AG04450 (cell line): ENCODE measurements at regions not wholly inside any gene's neighbourhood (a gene's known extent, or its start where the extent isn't known, plus 50 kb on each side); places are given as distances from the start of the nearest gene placed in this dataset.

Experiments used
- CTCF ChIA-PET: fragments of 300-600, 350-600 bp; formaldehyde crosslinking; extraction: SDS; loops from one replicate; lab custom pipeline; 2022; ENCODE audit warnings: antibody characterized with exemption, inconsistent platforms; lab: Charles Lee
- POLR2A ChIA-PET: fragments of 350-600 bp; formaldehyde crosslinking; extraction: SDS; loops from one replicate; lab custom pipeline; 2021; ENCODE audit warnings: antibody characterized with exemption, inconsistent platforms; lab: Yijun Ruan, JAX
- DNase-seq: peaks from one replicate; pipeline ENCODE4 v3.0.0-alpha.2; 2011; ENCODE audit warnings: low read depth, low spot score
- H3K27ac ChIP-seq: one replicate; pipeline ENCODE4 v1.5.1; 2012; ENCODE audit warnings: low read depth, low read length, control low read depth
- H3K27me3 ChIP-seq: one replicate; pipeline ENCODE4 v1.6.0; 2012; ENCODE audit warnings: low read length; ENCODE audit not compliant: control insufficient read depth, insufficient read depth
- H3K4me3 ChIP-seq: 2 replicates; pipeline ENCODE4 v1.5.1; 2011; ENCODE audit warnings: mild to moderate bottlenecking, low read depth, low read length, control low read depth
- H3K9me3 ChIP-seq: 2 replicates; pipeline ENCODE4 v1.5.1; 2012; ENCODE audit warnings: low read length; ENCODE audit not compliant: control insufficient read depth, insufficient read depth
- CTCF ChIP-seq: IDR thresholded peaks from 2 replicates; pipeline ENCODE4 v1.5.1; 2011; ENCODE audit warnings: low read depth, low read length, control low read depth, inconsistent platforms

- TF ChIP-seq CTCF = no peak
- ChIA-PET POLR2A (no interaction called here), CTCF (no interaction called here)
These were observed 239.9 kb downstream of the GASK1B start for GRCh38 chr4:157932936-157933335.

GRCh38 chr4:157929486-157929885 is 243.3 kb downstream of the GASK1B start:
- Histone ChIP-seq H3K27ac (no peak overlapping the region), H3K9me3 (no peaks in the 10 kb centered on the region)
- POLR2A ChIA-PET = no interaction called here

More at GRCh38 chr4:157932936-157933335, 239.9 kb downstream of the GASK1B start:
- Histone ChIP-seq H3K27ac (no peak overlapping the region), H3K9me3 (no peaks in the 10 kb centered on the region), H3K4me3 (no peak overlapping the region), H3K27me3 (no peaks in the 10 kb centered on the region)
- DNase-seq = no peak

GRCh38 chr4:157918036-157918832 is 254.6 kb downstream of the GASK1B start:
- Histone ChIP-seq H3K27me3 (no peaks in the 10 kb centered on the region), H3K27ac (no peak overlapping the region), H3K4me3 (no peak overlapping the region), H3K9me3 (no peaks in the 10 kb centered on the region)
- POLR2A ChIA-PET = no interaction called here
- DNase-seq = no peak
- CTCF ChIA-PET = no interaction called here
- no peak for TF ChIP-seq CTCF

More at GRCh38 chr4:157929486-157929885, 243.3 kb downstream of the GASK1B start:
- H3K4me3 ChIP-seq = no peak overlapping the region
- CTCF ChIA-PET = no interaction called here
- no peak for TF ChIP-seq CTCF
- H3K27me3 ChIP-seq = no peaks in the 10 kb centered on the region
- DNase-seq = no peak

GRCh38 chr4:157912212-157912611 is 260.6 kb downstream of the GASK1B start:
- POLR2A ChIA-PET = no interaction called here
- no peaks in the 10 kb centered on the region for H3K27me3 ChIP-seq
- TF ChIP-seq CTCF = no peak
- no peak overlapping the region for H3K4me3 ChIP-seq
- H3K9me3 ChIP-seq = no peaks in the 10 kb centered on the region
- CTCF ChIA-PET = no interaction called here
- no peak for DNase-seq
- no peak overlapping the region for H3K27ac ChIP-seq

GRCh38 chr4:157911662-157912061 is 261.2 kb downstream of the GASK1B start:
- CTCF ChIA-PET = no interaction called here

More at GRCh38 chr4:157911662-157912061, 261.2 kb downstream of the GASK1B start:
- POLR2A ChIA-PET = no interaction called here
- Histone ChIP-seq H3K27me3 (no peaks in the 10 kb centered on the region), H3K4me3 (no peak overlapping the region), H3K27ac (no peak overlapping the region), H3K9me3 (no peaks in the 10 kb centered on the region)
- no peak for TF ChIP-seq CTCF
- DNase-seq = no peak
